NCI-H1105 (cell line): ENCODE measurements at regions not wholly inside any gene's neighbourhood (a gene's known extent, or its start where the extent isn't known, plus 50 kb on each side); places are given as distances from the start of the nearest gene placed in this dataset.

ENCODE experiments used
- DNase-seq: peaks from one replicate; lab custom pipeline; 2025; lab: John Stamatoyannopoulos, UW

- DNase-seq, result no peak
Measured at GRCh38 chr5:5686356-5686755, 263.9 kb downstream of the ICE1 start.

- no peak for DNase-seq
Measured at GRCh38 chr5:5685737-5686136, 263.3 kb downstream of the ICE1 start.

- no peak for DNase-seq
Measured at GRCh38 chr5:5683174-5683573, 260.7 kb downstream of the ICE1 start.

GRCh38 chr5:5678909-5679308, 256.4 kb downstream of the ICE1 start:
- DNase-seq, result no peak

GRCh38 chr5:5677738-5678137, 255.3 kb downstream of the ICE1 start:
- DNase-seq, result no peak

GRCh38 chr5:5676218-5676617, 253.7 kb downstream of the ICE1 start:
- no peak for DNase-seq

GRCh38 chr5:5675511-5675910, 253.0 kb downstream of the ICE1 start:
- DNase-seq, result no peak

- no peak for DNase-seq
Measured at GRCh38 chr5:5671823-5672222, 249.3 kb downstream of the ICE1 start.

GRCh38 chr5:5667136-5667554, 244.7 kb downstream of the ICE1 start:
- no peak for DNase-seq

- DNase-seq, result no peak
Measured at GRCh38 chr5:5666369-5666768, 243.9 kb downstream of the ICE1 start.

- DNase-seq, result no peak
Measured at GRCh38 chr5:5666076-5666365, 243.5 kb downstream of the ICE1 start.

GRCh38 chr5:5665225-5666075, 243.0 kb downstream of the ICE1 start:
- DNase-seq, result no peak

- DNase-seq, result no peak
Measured at GRCh38 chr5:5658889-5659465, 236.5 kb downstream of the ICE1 start.

GRCh38 chr5:5658226-5658625, 235.7 kb downstream of the ICE1 start:
- no peak for DNase-seq

- DNase-seq, result no peak
Measured at GRCh38 chr5:5652181-5652580, 229.7 kb downstream of the ICE1 start.

GRCh38 chr5:5650949-5651348, 228.5 kb downstream of the ICE1 start:
- no peak for DNase-seq

GRCh38 chr5:5650242-5650641, 227.8 kb downstream of the ICE1 start:
- DNase-seq, result no peak

- no peak for DNase-seq
Measured at GRCh38 chr5:5649641-5650040, 227.2 kb downstream of the ICE1 start.

GRCh38 chr5:5648694-5649093, 226.2 kb downstream of the ICE1 start:
- no peak for DNase-seq

- DNase-seq, result no peak
Measured at GRCh38 chr5:5645891-5646290, 223.4 kb downstream of the ICE1 start.

GRCh38 chr5:5645198-5645597, 222.7 kb downstream of the ICE1 start:
- DNase-seq, result no peak

- no peak for DNase-seq
Measured at GRCh38 chr5:5644249-5644648, 221.8 kb downstream of the ICE1 start.

GRCh38 chr5:5643481-5643880, 221.0 kb downstream of the ICE1 start:
- DNase-seq, result no peak

- DNase-seq, result no peak
Measured at GRCh38 chr5:5638211-5638610, 215.7 kb downstream of the ICE1 start.
